Suprapubic skin (tissue), 4 donors: ENCODE measurements at regions not wholly inside any gene's neighbourhood (a gene's known extent, or its start where the extent isn't known, plus 50 kb on each side); places are given as distances from the start of the nearest gene placed in this dataset.

Source experiments
- DNase-seq, 2 donors: peaks; one replicate each; pipeline ENCODE4 v3.0.0-alpha.2; 2019; ENCODE audit warnings: low spot score in 2 of 2
- H3K27ac ChIP-seq: fragments of 200-600 bp; sonication (generic); one replicate; pipeline ENCODE4 v1.5.1; 2019
- H3K27me3 ChIP-seq: fragments of 200-600 bp; sonication (generic); one replicate; pipeline ENCODE4 v1.5.1; 2019
- H3K36me3 ChIP-seq: fragments of 200-600 bp; sonication (generic); one replicate; pipeline ENCODE4 v1.5.1; 2019
- H3K4me1 ChIP-seq: fragments of 200-600 bp; sonication (generic); one replicate; pipeline ENCODE4 v1.5.1; 2019
- H3K4me3 ChIP-seq: fragments of 200-600 bp; sonication (generic); one replicate; pipeline ENCODE4 v1.5.1; 2019; ENCODE audit warnings: mild to moderate bottlenecking
- H3K9me3 ChIP-seq: fragments of 200-600 bp; sonication (generic); one replicate; pipeline ENCODE4 v1.5.1; 2019
- EP300 ChIP-seq: sonication (generic); formaldehyde crosslinking; IDR thresholded peaks from one replicate; pipeline ENCODE4 v1.6.1; 2017; ENCODE audit warnings: antibody characterized with exemption
- POLR2A ChIP-seq, 2 donors: fragments of 450-650 bp; IDR thresholded peaks; one replicate each; pipeline ENCODE4 v1.6.1; 2017; ENCODE audit warnings: antibody characterized with exemption in 2 of 2, mild to moderate bottlenecking in 2 of 2, moderate library complexity in 2 of 2
- POLR2AphosphoS5 ChIP-seq, 3 donors: sonication (generic); formaldehyde crosslinking; IDR thresholded peaks; one replicate each; pipeline ENCODE4 v1.6.1; 2017; ENCODE audit warnings: antibody characterized with exemption in 3 of 3
- WGBS: methylation state at CpG from one replicate; pipeline ENCODE4 v1.1.5; 2018; 5-methylcytosine and 5-hydroxymethylcytosine counted together
- TF ChIP-seq, protein P1 (sequence below), 2 donors: fragments of 200-600 bp in 1 of 2; fragments of 450-650 bp in 1 of 2; sonication (generic) in 1 of 2; IDR thresholded peaks; one replicate each; pipeline ENCODE4 v1.5.1; 2016 to 2019; ENCODE audit warnings: antibody characterized with exemption in 2 of 2, mild to moderate bottlenecking in 1 of 2, moderate library complexity in 1 of 2

DNA sequence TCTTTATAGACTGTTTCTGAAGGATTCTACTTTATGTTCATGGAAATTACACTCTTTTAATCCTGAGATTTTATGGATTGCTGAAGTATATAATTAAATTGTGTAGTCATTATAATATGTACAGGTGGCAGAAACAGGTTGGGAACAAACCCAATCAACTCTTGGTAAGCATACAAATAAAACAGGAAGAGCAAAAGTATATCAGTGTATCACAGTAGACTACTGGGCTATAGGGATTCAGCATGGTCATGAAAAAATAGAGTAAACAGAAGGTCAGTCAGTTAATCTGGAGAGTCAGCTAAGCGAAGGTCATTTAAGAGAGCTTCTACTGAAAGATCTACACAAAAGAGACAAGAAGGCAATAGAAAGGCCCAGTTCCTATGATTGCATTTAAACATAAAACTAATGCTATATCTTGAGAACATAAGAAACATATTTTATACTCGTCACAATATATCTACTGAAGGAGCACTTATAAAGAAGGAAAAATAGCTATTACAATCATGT is 178.9 kb upstream of the ECI2 start:
- H3K36me3 ChIP-seq: no peaks in the 10 kb centered on the region
- no peak overlapping the region for H3K27ac ChIP-seq
- no peak for DNase-seq
- H3K9me3 ChIP-seq: no peaks in the 10 kb centered on the region
- TF ChIP-seq POLR2AphosphoS5 (IDR thresholded peaks at IDR 0.05) (no peak), POLR2A (IDR thresholded peaks at IDR 0.05) (no peak), EP300 (no peak)
- TF ChIP-seq, protein P1, sequence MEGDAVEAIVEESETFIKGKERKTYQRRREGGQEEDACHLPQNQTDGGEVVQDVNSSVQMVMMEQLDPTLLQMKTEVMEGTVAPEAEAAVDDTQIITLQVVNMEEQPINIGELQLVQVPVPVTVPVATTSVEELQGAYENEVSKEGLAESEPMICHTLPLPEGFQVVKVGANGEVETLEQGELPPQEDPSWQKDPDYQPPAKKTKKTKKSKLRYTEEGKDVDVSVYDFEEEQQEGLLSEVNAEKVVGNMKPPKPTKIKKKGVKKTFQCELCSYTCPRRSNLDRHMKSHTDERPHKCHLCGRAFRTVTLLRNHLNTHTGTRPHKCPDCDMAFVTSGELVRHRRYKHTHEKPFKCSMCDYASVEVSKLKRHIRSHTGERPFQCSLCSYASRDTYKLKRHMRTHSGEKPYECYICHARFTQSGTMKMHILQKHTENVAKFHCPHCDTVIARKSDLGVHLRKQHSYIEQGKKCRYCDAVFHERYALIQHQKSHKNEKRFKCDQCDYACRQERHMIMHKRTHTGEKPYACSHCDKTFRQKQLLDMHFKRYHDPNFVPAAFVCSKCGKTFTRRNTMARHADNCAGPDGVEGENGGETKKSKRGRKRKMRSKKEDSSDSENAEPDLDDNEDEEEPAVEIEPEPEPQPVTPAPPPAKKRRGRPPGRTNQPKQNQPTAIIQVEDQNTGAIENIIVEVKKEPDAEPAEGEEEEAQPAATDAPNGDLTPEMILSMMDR (IDR thresholded peaks at IDR 0.05): no peak
- H3K27me3 ChIP-seq: no peaks in the 10 kb centered on the region
- no peak overlapping the region for H3K4me3 ChIP-seq
- WGBS: 47% methylated on average over 2 of the region's 2 CpGs
- H3K4me1 ChIP-seq: peaks cover 28% of the 10 kb centered on the region

DNA sequence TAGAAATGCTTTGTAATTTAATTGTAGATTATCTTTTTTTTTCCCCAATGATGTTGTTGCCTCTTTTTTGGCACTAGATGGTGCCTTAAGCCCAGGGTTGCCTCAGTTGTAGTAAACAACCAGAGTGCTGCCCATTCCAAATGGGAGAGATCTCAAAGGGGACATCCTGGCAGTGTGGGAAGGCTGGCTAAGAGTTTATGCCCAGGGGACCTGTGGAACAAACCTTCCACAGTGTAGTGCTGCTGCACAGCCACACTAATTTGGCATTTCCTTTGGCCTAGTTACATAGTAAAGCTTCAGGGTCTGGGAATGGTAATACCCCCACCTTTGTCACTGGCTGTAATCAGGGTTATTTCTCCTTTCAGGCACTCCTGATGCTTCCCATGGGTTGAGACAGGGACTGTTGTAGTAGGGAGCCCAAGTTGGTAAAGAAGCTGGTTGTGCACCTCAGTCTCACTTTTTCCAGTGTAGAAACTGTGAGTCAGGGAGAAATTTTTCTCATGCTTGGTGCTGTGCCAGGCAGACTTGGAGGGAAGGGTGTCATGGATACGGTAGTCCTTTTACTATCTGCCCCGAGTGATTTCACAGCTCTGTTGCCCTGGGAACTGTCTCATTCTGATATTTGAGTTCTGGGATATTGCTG is 177.8 kb upstream of the ECI2 start:
- H3K27me3 ChIP-seq: no peaks in the 10 kb centered on the region
- 7% methylated on average over 2 of the region's 2 CpGs for WGBS
- peaks cover 19% of the 10 kb centered on the region for H3K4me1 ChIP-seq
- no peaks in the 10 kb centered on the region for H3K36me3 ChIP-seq
- TF ChIP-seq POLR2A (IDR thresholded peaks at IDR 0.05): no peak
- TF ChIP-seq, protein P1 (IDR thresholded peaks at IDR 0.05): no peak
- no peak for TF ChIP-seq EP300
- no peak for TF ChIP-seq POLR2AphosphoS5 (IDR thresholded peaks at IDR 0.05)
- no peaks in the 10 kb centered on the region for H3K9me3 ChIP-seq
- DNase-seq: peak in 1 of 2 donors; percentile 77
- no peak overlapping the region for H3K4me3 ChIP-seq
- H3K27ac ChIP-seq: no peak overlapping the region

DNA sequence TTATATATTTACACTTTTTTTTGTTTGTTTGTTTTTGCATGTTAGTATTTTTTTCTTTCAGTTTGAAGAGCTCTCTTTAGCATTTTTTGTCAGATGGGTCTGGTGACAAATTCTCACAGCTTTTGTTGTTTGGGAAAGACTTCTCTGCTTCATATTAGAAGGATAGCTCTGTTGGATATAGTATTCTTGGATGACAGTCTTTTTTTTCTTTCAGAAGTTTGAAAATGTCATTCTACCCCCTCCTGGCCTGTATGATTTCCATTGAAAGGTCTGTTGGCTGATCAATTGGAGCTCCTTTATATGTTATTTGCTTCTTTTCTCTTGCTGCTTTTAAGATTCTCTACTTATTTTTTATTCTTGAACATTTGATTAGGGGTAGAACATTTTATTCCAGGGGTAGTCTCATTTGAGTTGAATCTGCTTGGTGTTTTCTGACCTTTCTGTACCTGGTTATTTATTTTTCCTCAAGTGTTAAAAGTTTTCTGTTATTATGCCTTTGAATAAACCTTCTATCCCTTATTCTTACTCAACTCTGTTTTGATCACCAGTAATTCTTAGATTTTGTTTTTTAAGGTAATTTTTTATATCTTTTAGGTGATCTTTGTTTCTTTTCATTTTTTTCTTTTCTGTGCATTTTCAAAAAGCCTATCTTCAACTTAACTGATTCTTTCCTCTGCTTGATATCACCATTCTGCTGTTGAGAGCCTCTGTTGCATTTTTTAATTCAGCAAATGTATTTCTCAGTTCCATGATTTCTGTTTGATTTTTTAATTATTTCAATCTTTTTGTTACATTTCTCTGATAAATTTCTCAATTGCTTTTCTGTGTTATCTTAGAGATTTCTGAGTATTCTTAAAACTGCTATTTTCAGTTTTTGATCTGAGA is 176.8 kb upstream of the ECI2 start:
- no peaks in the 10 kb centered on the region for H3K27me3 ChIP-seq
- no peaks in the 10 kb centered on the region for H3K9me3 ChIP-seq
- peaks cover 10% of the 10 kb centered on the region for H3K4me1 ChIP-seq
- no peak for TF ChIP-seq POLR2A (IDR thresholded peaks at IDR 0.05)
- no peaks in the 10 kb centered on the region for H3K36me3 ChIP-seq
- H3K27ac ChIP-seq: no peak overlapping the region
- no peak for DNase-seq
- no peak overlapping the region for H3K4me3 ChIP-seq

DNA sequence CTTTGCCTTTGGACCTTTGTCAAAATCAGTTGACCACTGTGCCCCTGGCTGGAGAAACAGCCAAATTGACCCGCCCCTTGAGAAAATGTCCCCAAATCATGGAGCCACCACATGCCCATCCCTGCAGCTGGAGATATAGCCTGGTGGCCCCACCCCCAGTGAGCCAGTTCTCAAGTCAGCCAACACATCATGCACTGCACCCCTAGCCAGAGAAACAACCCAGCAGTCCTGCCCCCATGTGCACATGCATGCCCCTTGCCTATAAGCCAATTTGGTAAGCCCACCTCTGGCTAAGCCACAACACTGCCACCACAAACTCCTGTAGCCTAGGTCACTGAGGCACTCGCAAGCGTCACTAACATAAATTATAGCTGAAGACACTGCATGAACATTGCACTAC is 174.2 kb upstream of the ECI2 start:
- H3K4me3 ChIP-seq: no peak overlapping the region
- H3K36me3 ChIP-seq: no peaks in the 10 kb centered on the region
- no peak for DNase-seq
- WGBS: 59% methylated on average over 3 of the region's 3 CpGs
- TF ChIP-seq, protein P1 (IDR thresholded peaks at IDR 0.05): no peak
- TF ChIP-seq POLR2A (IDR thresholded peaks at IDR 0.05) (no peak), POLR2AphosphoS5 (IDR thresholded peaks at IDR 0.05) (no peak), EP300 (no peak)
- H3K9me3 ChIP-seq: no peaks in the 10 kb centered on the region
- H3K27ac ChIP-seq: no peak overlapping the region
- H3K4me1 ChIP-seq: no peaks in the 10 kb centered on the region
- no peaks in the 10 kb centered on the region for H3K27me3 ChIP-seq

DNA sequence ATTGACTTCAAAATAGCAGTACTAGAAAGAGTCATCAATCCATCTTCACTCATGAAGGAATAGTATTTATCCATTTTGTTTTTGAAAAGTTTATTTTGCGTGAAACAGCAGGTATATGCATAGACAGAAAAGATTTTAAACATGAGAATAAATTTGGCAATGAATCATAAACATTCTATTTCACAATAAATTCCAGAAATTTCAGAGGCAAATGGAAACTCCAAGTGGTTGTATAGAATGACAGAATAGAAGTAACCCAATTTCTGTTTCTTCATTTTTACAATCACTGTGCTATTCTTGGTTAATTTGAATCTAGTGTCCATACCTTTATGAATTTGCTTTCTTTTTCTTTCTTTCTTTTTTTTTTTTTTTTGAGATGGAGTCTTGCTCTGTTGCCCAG is 173.0 kb upstream of the ECI2 start:
- H3K27me3 ChIP-seq: no peaks in the 10 kb centered on the region
- no peaks in the 10 kb centered on the region for H3K4me1 ChIP-seq
- no peak overlapping the region for H3K27ac ChIP-seq
- H3K9me3 ChIP-seq: no peaks in the 10 kb centered on the region
- no peak overlapping the region for H3K4me3 ChIP-seq
- no peak for DNase-seq
- WGBS: 1% methylated on average over 1 of the region's 1 CpG
- H3K36me3 ChIP-seq: no peaks in the 10 kb centered on the region
- TF ChIP-seq, protein P1 (IDR thresholded peaks at IDR 0.05): no peak
- TF ChIP-seq POLR2AphosphoS5 (IDR thresholded peaks at IDR 0.05): no peak
- TF ChIP-seq POLR2A (IDR thresholded peaks at IDR 0.05): no peak
- no peak for TF ChIP-seq EP300
